ENCODE measurements at regions not wholly inside any gene's neighbourhood (a gene's known extent, or its start where the extent isn't known, plus 50 kb on each side); places are given as distances from the start of the nearest gene placed in this dataset.
"Not testable (repeated sequence)": the region's sequence is repeated elsewhere in the genome, so short reads cannot be mapped to it uniquely, and the experiment has no call there.

GRCh38 chr2:175253871-175254270, 72.4 kb upstream of the ATP5MC3 start:
- TF ChIP-seq CTCF (IDR thresholded peaks at IDR 0.05; ENCODE audit: low read depth, low read length) = no peak
- no peak for DNase-seq (ENCODE audit: low read depth in 2 of 2)
- H3K4me3 ChIP-seq (replicated peaks in 1 of 2; ENCODE audit: low read depth in 2 of 2, low read length in 2 of 2) = no peak overlapping the region

GRCh38 chr2:175251425-175252041, 70.0 kb upstream of the ATP5MC3 start:
- peak; percentile 49 for TF ChIP-seq CTCF (IDR thresholded peaks at IDR 0.05; ENCODE audit: low read depth, low read length)
- peak; percentile 60 to 61 for DNase-seq (ENCODE audit: low read depth in 2 of 2)
- H3K4me3 ChIP-seq (replicated peaks in 1 of 2; ENCODE audit: low read depth in 2 of 2, low read length in 2 of 2) = no peak overlapping the region

GRCh38 chr2:175247159-175247558, 65.6 kb upstream of the ATP5MC3 start:
- TF ChIP-seq CTCF (IDR thresholded peaks at IDR 0.05; ENCODE audit: low read depth, low read length) = no peak
- no peak overlapping the region for H3K4me3 ChIP-seq (replicated peaks in 1 of 2; ENCODE audit: low read depth in 2 of 2, low read length in 2 of 2)
- DNase-seq (ENCODE audit: low read depth in 2 of 2) = peak in 1 of 2 donors; percentile 23

- no peak overlapping the region for H3K4me3 ChIP-seq (replicated peaks in 1 of 2; ENCODE audit: low read depth in 2 of 2, low read length in 2 of 2)
- TF ChIP-seq CTCF (IDR thresholded peaks at IDR 0.05; ENCODE audit: low read depth, low read length) = no peak
- no peak for DNase-seq (ENCODE audit: low read depth in 2 of 2)
Observed at GRCh38 chr2:175244697-175245096, 63.2 kb upstream of the ATP5MC3 start.

GRCh38 chr2:175241691-175242090, 60.2 kb upstream of the ATP5MC3 start:
- DNase-seq (ENCODE audit: low read depth in 2 of 2) = no peak
- H3K4me3 ChIP-seq (replicated peaks in 1 of 2; ENCODE audit: low read depth in 2 of 2, low read length in 2 of 2) = no peak overlapping the region
- no peak for TF ChIP-seq CTCF (IDR thresholded peaks at IDR 0.05; ENCODE audit: low read depth, low read length)

- not testable (repeated sequence) for H3K4me3 ChIP-seq (replicated peaks in 1 of 2; ENCODE audit: low read depth in 2 of 2, low read length in 2 of 2); DNase-seq (ENCODE audit: low read depth in 2 of 2)
Observed at GRCh38 chr2:175240033-175240432, 58.5 kb upstream of the ATP5MC3 start.

- DNase-seq (ENCODE audit: low read depth in 2 of 2) = no peak
- H3K4me3 ChIP-seq (replicated peaks in 1 of 2; ENCODE audit: low read depth in 2 of 2, low read length in 2 of 2) = no peak overlapping the region
- TF ChIP-seq CTCF (IDR thresholded peaks at IDR 0.05; ENCODE audit: low read depth, low read length) = no peak
Observed at GRCh38 chr2:175236930-175237329, 55.4 kb upstream of the ATP5MC3 start.

Data from cardiac fibroblast (primary cell).